Ascending aorta (tissue), 2 donors: ENCODE measurements at regions not wholly inside any gene's neighbourhood (a gene's known extent, or its start where the extent isn't known, plus 50 kb on each side); places are given as distances from the start of the nearest gene placed in this dataset.

Experiments used
- DNase-seq, 2 donors: peaks; one replicate each; pipeline ENCODE4 v3.0.0-alpha.2; 2019; ENCODE audit warnings: low spot score in 2 of 2
- H3K27ac ChIP-seq, 2 donors: fragments of 200-600 bp; sonication (generic); one replicate each; pipeline ENCODE4 v1.5.1; 2016 to 2017; ENCODE audit warnings: mild to moderate bottlenecking in 1 of 2
- H3K27me3 ChIP-seq: fragments of 200-600 bp; sonication (generic); one replicate; pipeline ENCODE4 v1.5.1; 2017
- H3K36me3 ChIP-seq, 2 donors: fragments of 200-600 bp; sonication (generic); one replicate each; pipeline ENCODE4 v1.5.1; 2016
- H3K4me1 ChIP-seq, 2 donors: fragments of 200-600 bp; sonication (generic); one replicate each; pipeline ENCODE4 v1.5.1; 2016 to 2017; ENCODE audit warnings: mild to moderate bottlenecking in 1 of 2
- H3K4me3 ChIP-seq, 2 donors: fragments of 200-600 bp; sonication (generic); one replicate each; pipeline ENCODE4 v1.5.1; 2016 to 2017; ENCODE audit warnings: mild to moderate bottlenecking in 1 of 2
- H3K9me3 ChIP-seq, 2 donors: fragments of 200-600 bp; sonication (generic); one replicate each; pipeline ENCODE4 v1.5.1; 2016
- CTCF ChIP-seq, 3 experiments: fragments of 200-600 bp in 2 of 3; fragments of 450-650 bp in 1 of 3; sonication (generic) in 2 of 3; IDR thresholded peaks; one replicate each; pipeline ENCODE4 v1.5.1; 2016 to 2019; ENCODE audit warnings: antibody characterized with exemption in 3 of 3, mild to moderate bottlenecking in 1 of 3, moderate library complexity in 1 of 3
- intact Hi-C: fragments of 100-400 bp; cut with DNase I; formaldehyde crosslinking; loops from one replicate; pipeline ENCODE4 v1.15.1; 2023

- intact Hi-C loops, result no loop called here
- no peak overlapping the region for H3K4me3 ChIP-seq
- DNase-seq, result no peak
- no peaks in the 10 kb centered on the region for H3K36me3 ChIP-seq
- H3K9me3 ChIP-seq, result no peaks in the 10 kb centered on the region
- no peaks in the 10 kb centered on the region for H3K4me1 ChIP-seq
- H3K27me3 ChIP-seq, result no peaks in the 10 kb centered on the region
- no peak overlapping the region for H3K27ac ChIP-seq
- no peak for TF ChIP-seq CTCF (IDR thresholded peaks at IDR 0.05)
Measured at GRCh38 chr7:42483886-42484285, 246.9 kb upstream of the GLI3 start.

GRCh38 chr7:42479816-42480633 lies 243.0 kb upstream of the GLI3 start:
- TF ChIP-seq CTCF (IDR thresholded peaks at IDR 0.05), result no peak
- Histone ChIP-seq H3K4me3 (no peak overlapping the region), H3K4me1 (no peaks in the 10 kb centered on the region), H3K9me3 (no peaks in the 10 kb centered on the region), H3K36me3 (no peaks in the 10 kb centered on the region), H3K27me3 (no peaks in the 10 kb centered on the region), H3K27ac (no peak overlapping the region)
- no peak for DNase-seq
- intact Hi-C loops, result no loop called here

GRCh38 chr7:42479452-42479815 lies 242.4 kb upstream of the GLI3 start:
- H3K27ac ChIP-seq, result no peak overlapping the region
- no peak for DNase-seq
- H3K36me3 ChIP-seq, result no peaks in the 10 kb centered on the region
- H3K4me1 ChIP-seq, result no peaks in the 10 kb centered on the region
- H3K27me3 ChIP-seq, result no peaks in the 10 kb centered on the region
- intact Hi-C loops, result no loop called here
- TF ChIP-seq CTCF (IDR thresholded peaks at IDR 0.05), result no peak
- no peaks in the 10 kb centered on the region for H3K9me3 ChIP-seq
- H3K4me3 ChIP-seq, result no peak overlapping the region

GRCh38 chr7:42478717-42479116 lies 241.7 kb upstream of the GLI3 start:
- Histone ChIP-seq H3K9me3 (no peaks in the 10 kb centered on the region), H3K4me1 (no peaks in the 10 kb centered on the region), H3K27ac (no peak overlapping the region), H3K4me3 (no peak overlapping the region), H3K36me3 (no peaks in the 10 kb centered on the region), H3K27me3 (no peaks in the 10 kb centered on the region)
- DNase-seq, result no peak
- intact Hi-C loops, result no loop called here
- no peak for TF ChIP-seq CTCF (IDR thresholded peaks at IDR 0.05)

GRCh38 chr7:42476255-42476654 lies 239.2 kb upstream of the GLI3 start:
- no peak for TF ChIP-seq CTCF (IDR thresholded peaks at IDR 0.05)
- H3K27ac ChIP-seq, result no peak overlapping the region
- intact Hi-C loops, result no loop called here
- H3K36me3 ChIP-seq, result no peaks in the 10 kb centered on the region
- no peaks in the 10 kb centered on the region for H3K4me1 ChIP-seq
- H3K9me3 ChIP-seq, result no peaks in the 10 kb centered on the region
- no peak for DNase-seq
- H3K4me3 ChIP-seq, result no peak overlapping the region
- H3K27me3 ChIP-seq, result no peaks in the 10 kb centered on the region
